ENCODE measurements at regions not wholly inside any gene's neighbourhood (a gene's known extent, or its start where the extent isn't known, plus 50 kb on each side); places are given as distances from the start of the nearest gene placed in this dataset.
"Not testable (repeated sequence)": the region's sequence is repeated elsewhere in the genome, so short reads cannot be mapped to it uniquely, and the experiment has no call there.

DNA sequence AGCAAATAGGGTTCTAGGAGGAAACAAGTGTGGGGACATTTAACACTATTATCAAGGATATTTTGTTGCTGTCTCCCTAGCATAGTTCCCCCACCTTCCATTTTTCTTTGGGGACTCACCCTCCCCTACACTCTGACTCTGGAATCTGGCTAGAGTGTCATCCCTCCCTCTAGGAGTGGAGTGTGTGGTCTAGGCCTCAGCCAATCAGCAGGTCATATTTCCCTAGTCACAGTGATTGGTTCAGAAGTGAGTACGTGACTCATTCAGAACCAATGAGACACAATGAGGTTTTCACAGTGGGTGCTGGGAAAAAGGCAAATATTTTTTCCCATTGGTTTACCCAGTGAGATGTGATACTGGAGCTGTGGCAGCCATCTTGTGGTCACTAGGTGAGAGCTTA lies 234.4 kb downstream of the SHQ1 start:
- Histone ChIP-seq H4K20me1 (ENCODE audit: insufficient read depth, poor library complexity, severe bottlenecking) (no peaks in the 10 kb centered on the region), H3K79me2 (no peaks in the 10 kb centered on the region), H3K36me3 (replicated peaks; ENCODE audit: insufficient read depth, low read depth) (no peaks in the 10 kb centered on the region), H3K4me2 (no peak overlapping the region), H3K27ac (no peak overlapping the region), H3K4me3 (no peak overlapping the region), H3K9me2 (replicated peaks; ENCODE audit: insufficient read depth) (no peaks in the 10 kb centered on the region), H2AFZ (no peak overlapping the region), H3K27me3 (no peaks in the 10 kb centered on the region), H3K9me3 (ENCODE audit: low read depth) (no peaks in the 10 kb centered on the region), H3K4me1 (ENCODE audit: insufficient read depth) (no peaks in the 10 kb centered on the region)
- 100% methylated on average over 1 of the region's 1 CpG for WGBS (ENCODE audit: low lambda C conversion rate, missing lambda C conversion rate)
- TF ChIP-seq EZH2phosphoT487 (IDR thresholded peaks at IDR 0.05; ENCODE audit: low read depth, severe bottlenecking, unreplicated experiment) (no peak), EZH2 (IDR thresholded peaks at IDR 0.05; ENCODE audit: borderline replicate concordance) (no peak)
- TF ChIP-seq, protein P1, sequence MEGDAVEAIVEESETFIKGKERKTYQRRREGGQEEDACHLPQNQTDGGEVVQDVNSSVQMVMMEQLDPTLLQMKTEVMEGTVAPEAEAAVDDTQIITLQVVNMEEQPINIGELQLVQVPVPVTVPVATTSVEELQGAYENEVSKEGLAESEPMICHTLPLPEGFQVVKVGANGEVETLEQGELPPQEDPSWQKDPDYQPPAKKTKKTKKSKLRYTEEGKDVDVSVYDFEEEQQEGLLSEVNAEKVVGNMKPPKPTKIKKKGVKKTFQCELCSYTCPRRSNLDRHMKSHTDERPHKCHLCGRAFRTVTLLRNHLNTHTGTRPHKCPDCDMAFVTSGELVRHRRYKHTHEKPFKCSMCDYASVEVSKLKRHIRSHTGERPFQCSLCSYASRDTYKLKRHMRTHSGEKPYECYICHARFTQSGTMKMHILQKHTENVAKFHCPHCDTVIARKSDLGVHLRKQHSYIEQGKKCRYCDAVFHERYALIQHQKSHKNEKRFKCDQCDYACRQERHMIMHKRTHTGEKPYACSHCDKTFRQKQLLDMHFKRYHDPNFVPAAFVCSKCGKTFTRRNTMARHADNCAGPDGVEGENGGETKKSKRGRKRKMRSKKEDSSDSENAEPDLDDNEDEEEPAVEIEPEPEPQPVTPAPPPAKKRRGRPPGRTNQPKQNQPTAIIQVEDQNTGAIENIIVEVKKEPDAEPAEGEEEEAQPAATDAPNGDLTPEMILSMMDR (IDR thresholded peaks at IDR 0.05; ENCODE audit: poor library complexity), result no peak
- no peak for DNase-seq (ENCODE audit: low spot score)

DNA sequence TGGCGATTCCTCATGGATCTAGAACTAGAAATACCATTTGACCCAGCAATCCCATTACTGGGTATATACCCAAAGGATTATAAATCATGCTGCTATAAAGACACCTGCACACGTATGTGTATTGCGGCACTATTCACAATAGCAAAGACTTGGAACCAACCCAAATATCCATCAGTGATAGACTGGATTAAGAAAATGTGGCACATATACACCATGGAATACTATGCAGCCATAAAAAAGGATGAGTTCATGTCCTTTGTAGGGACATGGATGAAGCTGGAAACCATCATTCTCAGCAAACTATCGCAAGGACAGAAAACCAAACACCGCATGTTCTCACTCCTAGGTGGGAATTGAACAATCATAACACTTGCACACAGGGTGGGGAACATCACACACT lies 239.1 kb downstream of the SHQ1 start:
- H3K4me2 ChIP-seq; H3K79me2 ChIP-seq; H3K4me1 ChIP-seq (ENCODE audit: insufficient read depth); H2AFZ ChIP-seq; H3K4me3 ChIP-seq; H3K9me3 ChIP-seq (ENCODE audit: low read depth); H4K20me1 ChIP-seq (ENCODE audit: insufficient read depth, poor library complexity, severe bottlenecking); H3K27ac ChIP-seq; H3K9me2 ChIP-seq (replicated peaks; ENCODE audit: insufficient read depth); DNase-seq (ENCODE audit: low spot score); H3K36me3 ChIP-seq (replicated peaks; ENCODE audit: insufficient read depth, low read depth); H3K27me3 ChIP-seq: not testable (repeated sequence)
- 95% methylated on average over 5 of the region's 5 CpGs for WGBS (ENCODE audit: low lambda C conversion rate, missing lambda C conversion rate)

DNA sequence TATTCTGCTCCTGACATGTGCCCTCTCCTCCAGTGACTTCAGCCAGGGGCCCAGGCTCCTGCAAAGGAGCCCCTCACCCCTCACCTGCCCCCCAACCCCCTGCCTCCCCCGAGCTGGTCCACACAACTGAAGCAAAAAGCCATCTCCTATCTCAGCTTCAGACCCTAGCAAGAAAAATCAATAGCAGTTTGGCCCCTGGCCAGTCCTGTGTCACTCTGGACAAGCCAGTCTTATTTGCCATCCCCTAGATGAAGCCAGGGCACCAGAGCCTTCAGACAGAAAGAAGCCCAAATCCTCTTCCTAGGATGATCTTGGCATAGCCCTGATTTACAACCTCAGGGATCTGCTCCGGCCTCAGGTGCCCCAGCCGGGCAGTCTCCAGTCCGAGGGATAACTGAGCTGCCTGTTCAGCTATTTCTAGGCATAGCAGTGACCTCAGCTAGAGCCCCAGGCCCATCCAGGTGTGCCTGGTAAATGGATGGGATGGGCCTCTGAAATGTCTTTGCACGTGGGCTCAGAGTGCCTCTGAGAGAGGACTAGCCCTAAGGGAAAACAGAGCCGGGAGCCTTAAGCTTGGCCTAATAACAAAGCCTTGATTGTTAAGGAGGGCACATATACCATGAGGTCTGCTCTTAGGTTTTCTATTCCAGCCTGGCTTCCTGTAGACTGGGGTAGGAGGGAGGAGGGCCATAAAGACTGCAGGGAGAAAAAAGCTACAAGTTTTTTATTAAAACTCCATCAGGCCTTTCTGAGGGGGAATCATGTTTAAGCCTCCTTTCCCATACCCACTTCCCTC lies 242.0 kb downstream of the SHQ1 start:
- no peak for TF ChIP-seq EZH2phosphoT487 (IDR thresholded peaks at IDR 0.05; ENCODE audit: low read depth, severe bottlenecking, unreplicated experiment)
- no peak for TF ChIP-seq EZH2 (IDR thresholded peaks at IDR 0.05; ENCODE audit: borderline replicate concordance)
- TF ChIP-seq, protein P1 (IDR thresholded peaks at IDR 0.05; ENCODE audit: poor library complexity), result no peak
- no peaks in the 10 kb centered on the region for H3K9me3 ChIP-seq (ENCODE audit: low read depth)
- no peaks in the 10 kb centered on the region for H3K79me2 ChIP-seq
- no peak overlapping the region for H3K4me2 ChIP-seq
- no peaks in the 10 kb centered on the region for H3K36me3 ChIP-seq (replicated peaks; ENCODE audit: insufficient read depth, low read depth)
- no peaks in the 10 kb centered on the region for H4K20me1 ChIP-seq (ENCODE audit: insufficient read depth, poor library complexity, severe bottlenecking)
- no peak overlapping the region for H3K27ac ChIP-seq
- H2AFZ ChIP-seq, result no peak overlapping the region
- no peaks in the 10 kb centered on the region for H3K9me2 ChIP-seq (replicated peaks; ENCODE audit: insufficient read depth)
- H3K27me3 ChIP-seq, result no peaks in the 10 kb centered on the region
- WGBS (ENCODE audit: low lambda C conversion rate, missing lambda C conversion rate), result 59% methylated on average over 6 of the region's 6 CpGs
- no peaks in the 10 kb centered on the region for H3K4me1 ChIP-seq (ENCODE audit: insufficient read depth)
- no peak for DNase-seq (ENCODE audit: low spot score)
- H3K4me3 ChIP-seq, result no peak overlapping the region

DNA sequence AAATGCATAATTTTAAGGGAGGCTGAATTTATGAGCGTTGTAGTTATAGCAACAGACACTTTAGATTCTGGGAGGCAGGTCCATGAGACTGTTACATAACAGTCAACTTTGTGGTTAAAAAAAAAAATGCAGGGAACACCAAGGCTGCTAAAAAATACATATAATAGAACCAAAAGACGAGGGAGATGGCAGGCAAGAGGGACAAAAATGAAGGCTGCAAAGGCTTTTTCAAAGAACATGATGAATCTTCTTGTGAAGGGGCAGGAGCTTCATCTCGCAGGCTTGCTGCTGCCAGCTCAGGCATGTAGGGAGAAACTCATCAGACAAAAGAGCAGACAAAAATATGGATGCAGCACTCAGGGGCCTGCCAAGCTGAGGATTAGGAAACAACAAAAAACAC lies 243.9 kb downstream of the SHQ1 start:
- Histone ChIP-seq H3K27ac (no peak overlapping the region), H3K4me3 (no peak overlapping the region), H3K79me2 (no peaks in the 10 kb centered on the region), H3K9me2 (replicated peaks; ENCODE audit: insufficient read depth) (no peaks in the 10 kb centered on the region), H3K9me3 (ENCODE audit: low read depth) (no peaks in the 10 kb centered on the region), H4K20me1 (ENCODE audit: insufficient read depth, poor library complexity, severe bottlenecking) (no peaks in the 10 kb centered on the region), H3K36me3 (replicated peaks; ENCODE audit: insufficient read depth, low read depth) (no peaks in the 10 kb centered on the region), H2AFZ (no peak overlapping the region), H3K27me3 (no peaks in the 10 kb centered on the region), H3K4me1 (ENCODE audit: insufficient read depth) (no peaks in the 10 kb centered on the region), H3K4me2 (no peak overlapping the region)
- DNase-seq (ENCODE audit: low spot score), result no peak
- 70% methylated on average over 3 of the region's 3 CpGs for WGBS (ENCODE audit: low lambda C conversion rate, missing lambda C conversion rate)
- TF ChIP-seq EZH2 (IDR thresholded peaks at IDR 0.05; ENCODE audit: borderline replicate concordance) (no peak), EZH2phosphoT487 (IDR thresholded peaks at IDR 0.05; ENCODE audit: low read depth, severe bottlenecking, unreplicated experiment) (no peak)
- TF ChIP-seq, protein P1 (IDR thresholded peaks at IDR 0.05; ENCODE audit: poor library complexity), result no peak

Measured in hepatocyte (in vitro differentiated cells).